Panc1 (cell line): ENCODE measurements at regions not wholly inside any gene's neighbourhood (a gene's known extent, or its start where the extent isn't known, plus 50 kb on each side); places are given as distances from the start of the nearest gene placed in this dataset.

Experiments used
- ATAC-seq: fragments of 200-7000 bp; cut with Tn5 transposase; 2 replicates; pipeline ENCODE4 v1.9.1; 2020; ENCODE audit warnings: mild to moderate bottlenecking, moderate library complexity
- BruUV-seq: library from RNA; stranded (reverse); fragments of 400-500 nt; replicated peaks from 2 replicates; lab custom pipeline; 2021; lab: Mats Ljungman, UMichigan
- CTCF ChIA-PET: fragments of 300-600 bp; sonication (Branson Sonifier 250); formaldehyde crosslinking; loops from one replicate; lab custom pipeline; 2022; ENCODE audit warnings: antibody characterized with exemption; lab: Charles Lee
- POLR2A ChIA-PET: fragments of 300-600 bp; sonication (Branson Sonifier 250); formaldehyde crosslinking; loops from one replicate; lab custom pipeline; 2022; ENCODE audit warnings: antibody characterized with exemption; lab: Charles Lee
- DNase-seq: peaks from one replicate; pipeline ENCODE4 v3.0.0-alpha.2; 2010; ENCODE audit warnings: low read depth, low spot score
- H3K27ac ChIP-seq: 2 replicates; pipeline ENCODE4 v1.5.1; 2011; ENCODE audit warnings: mild to moderate bottlenecking, low read length, inconsistent platforms
- H3K27me3 ChIP-seq: fragments of 200-500 bp; sonication (Bioruptor generic); 2 replicates; pipeline ENCODE4 v1.6.0; 2014; ENCODE audit warnings: low read length, inconsistent platforms; ENCODE audit not compliant: control insufficient read depth, insufficient read depth
- H3K36me3 ChIP-seq: fragments of 200-500 bp; sonication (Bioruptor generic); 2 replicates; pipeline ENCODE4 v1.5.1; 2014; ENCODE audit warnings: inconsistent platforms, mild to moderate bottlenecking, low read length, moderate library complexity; ENCODE audit not compliant: control insufficient read depth, insufficient read depth
- H3K4me1 ChIP-seq: 2 replicates; pipeline ENCODE4 v1.5.1; 2011; ENCODE audit warnings: inconsistent platforms, mild to moderate bottlenecking, low read length, moderate library complexity; ENCODE audit not compliant: control insufficient read depth, insufficient read depth
- H3K4me3 ChIP-seq, 2 experiments: 2 replicates each; pipeline ENCODE4 v1.5.1; 2011 to 2012; ENCODE audit warnings: low read depth in 2 of 2, low read length in 2 of 2, mild to moderate bottlenecking in 2 of 2, inconsistent platforms in 1 of 2, moderate library complexity in 1 of 2
- H3K9me3 ChIP-seq: fragments of 200-500 bp; sonication (Bioruptor generic); 2 replicates; pipeline ENCODE4 v1.5.1; 2014; ENCODE audit warnings: low read depth, mild to moderate bottlenecking, inconsistent platforms, low read length, moderate library complexity; ENCODE audit not compliant: control insufficient read depth, insufficient read depth
- CTCF ChIP-seq: fragments of 450-650 bp; IDR thresholded peaks from 2 replicates; pipeline ENCODE4 v1.5.1; 2017; ENCODE audit warnings: mild to moderate bottlenecking
- POLR2AphosphoS5 ChIP-seq: IDR thresholded peaks from 2 replicates; pipeline ENCODE4 v1.6.1; 2012; ENCODE audit warnings: mild to moderate bottlenecking, low read depth, low read length, moderate library complexity
- REST ChIP-seq, 2 experiments: IDR thresholded peaks; 2 replicates each; pipeline ENCODE4 v1.6.1; 2011 to 2012; ENCODE audit warnings: low read depth in 2 of 2, control low read depth in 1 of 2, low read length in 1 of 2, mild to moderate bottlenecking in 1 of 2, moderate library complexity in 1 of 2; ENCODE audit not compliant: insufficient read depth in 1 of 2
- SIN3A ChIP-seq: IDR thresholded peaks from 2 replicates; pipeline ENCODE4 v1.6.1; 2012; ENCODE audit warnings: low read depth, mild to moderate bottlenecking, low read length, moderate library complexity, borderline replicate concordance; ENCODE audit not compliant: insufficient read depth
- TCF7L2 ChIP-seq: IDR thresholded peaks from 2 replicates; pipeline ENCODE4 v1.6.1; 2011; ENCODE audit warnings: mild to moderate bottlenecking, low read depth, low read length, inconsistent platforms
- in situ Hi-C: cut with HindIII; loops from 2 replicates; pipeline ENCODE4 v1.10.0; 2016; ENCODE audit warnings: low sequenced_read_pairs, low pct_unique_long_range_greater_than_20kb
- intact Hi-C: fragments of 100-400 bp; cut with micrococcal nuclease; formaldehyde crosslinking; loops from one replicate; pipeline ENCODE4 v1.10.0; 2022; ENCODE audit not compliant: unreplicated experiment

GRCh38 chr1:72938408-72938807, 656.1 kb upstream of the NEGR1 start:
- no peak for TF ChIP-seq TCF7L2
- TF ChIP-seq REST (IDR thresholded peaks at IDR 0.05; ENCODE audit: insufficient read depth in 1 of 2, low read depth in 2 of 2, low read length in 1 of 2): no peak
- no peak for TF ChIP-seq SIN3A
- TF ChIP-seq CTCF: no peak
- Histone ChIP-seq H3K36me3 (no peaks in the 10 kb centered on the region), H3K27me3 (no peaks in the 10 kb centered on the region), H3K27ac (no peak overlapping the region), H3K4me3 (no peak overlapping the region), H3K4me1 (no peaks in the 10 kb centered on the region), H3K9me3 (no peaks in the 10 kb centered on the region)
- ATAC-seq (no peak), DNase-seq (no peak)
- in situ Hi-C loops (no loop called here), intact Hi-C loops (no loop called here)
- CTCF ChIA-PET: no interaction called here
- POLR2A ChIA-PET: no interaction called here
- BruUV-seq: no TSS peak

- Histone ChIP-seq H3K27ac (no peak overlapping the region), H3K4me1 (no peaks in the 10 kb centered on the region), H3K36me3 (no peaks in the 10 kb centered on the region), H3K27me3 (no peaks in the 10 kb centered on the region), H3K9me3 (no peaks in the 10 kb centered on the region), H3K4me3 (no peak overlapping the region)
- DNase-seq: no peak
- intact Hi-C loops: loop anchor here (2.0 kb wide), 1 partner anchor 21 kb away; no protein-coding TSS in a partner anchor
- no peak for ATAC-seq
- no TSS peak for BruUV-seq
- TF ChIP-seq SIN3A (no peak), CTCF (no peak), TCF7L2 (no peak), REST (IDR thresholded peaks at IDR 0.05; ENCODE audit: insufficient read depth in 1 of 2, low read depth in 2 of 2, low read length in 1 of 2) (no peak), POLR2AphosphoS5 (no peak)
- in situ Hi-C loops: no loop called here
- ChIA-PET POLR2A (no interaction called here), CTCF (no interaction called here)
Observed at GRCh38 chr1:72937905-72938304, 655.6 kb upstream of the NEGR1 start.
